ENCODE measurements at regions not wholly inside any gene's neighbourhood (a gene's known extent, or its start where the extent isn't known, plus 50 kb on each side); places are given as distances from the start of the nearest gene placed in this dataset.

- TF ChIP-seq CTCF (optimal IDR thresholded peaks at IDR 0.05 in 1 of 3, IDR thresholded peaks at IDR 0.05 in 1 of 3, conservative IDR thresholded peaks at IDR 0.05 in 1 of 3; ENCODE audit: extremely low read depth in 1 of 3, insufficient read depth in 2 of 3, low read length in 3 of 3) (no peak), EZH2 (IDR thresholded peaks at IDR 0.05; ENCODE audit: low read length) (no peak)
Measured at GRCh38 chr3:61311044-61311443, 59.8 kb upstream of the FHIT start.
